Right cardiac atrium (tissue), 5 donors: ENCODE measurements at regions not wholly inside any gene's neighbourhood (a gene's known extent, or its start where the extent isn't known, plus 50 kb on each side); places are given as distances from the start of the nearest gene placed in this dataset.

Experiments used
- ATAC-seq, 2 donors: fragments of 200-7000 bp; cut with Tn5 transposase; one replicate each; pipeline versions ENCODE4 v1.8.0 to v1.9.1; 2020; ENCODE audit warnings: moderate library complexity in 2 of 2, mild to moderate bottlenecking in 1 of 2
- DNase-seq, 3 donors: peaks; one replicate each; pipeline ENCODE4 v3.0.0-alpha.2; 2020
- H3K27ac ChIP-seq: one replicate; pipeline ENCODE4 v1.5.1; 2013; ENCODE audit warnings: mild to moderate bottlenecking, low read length, control low read depth, moderate library complexity
- H3K27me3 ChIP-seq: one replicate; pipeline ENCODE4 v1.6.1; 2013; ENCODE audit not compliant: control insufficient read depth, insufficient read depth
- H3K4me1 ChIP-seq: one replicate; pipeline ENCODE4 v1.6.1; 2013; ENCODE audit warnings: low read length; ENCODE audit not compliant: control insufficient read depth, insufficient read depth
- H3K4me3 ChIP-seq: one replicate; pipeline ENCODE4 v1.5.1; 2013; ENCODE audit warnings: low read length, control low read depth
- H3K9me3 ChIP-seq: one replicate; pipeline ENCODE4 v1.6.1; 2013; ENCODE audit warnings: low read length; ENCODE audit not compliant: control insufficient read depth
- WGBS: extraction: QIAGEN DNeasy Blood & Tissue Kit; methylation state at CpG from one replicate; pipeline ENCODE4 v1.1.7; 2013; 5-methylcytosine and 5-hydroxymethylcytosine counted together
- intact Hi-C, 4 donors: fragments of 100-400 bp; cut with DNase I; formaldehyde crosslinking; loops; one replicate each; pipeline versions ENCODE4 v1.11.0 to v1.14.0; 2022 to 2023
- donor health status: healthy with polysubstance abuse.
- donor health status: DM: no; HTN: yes; CAD: no.
- donor health status: DM: no; HTN: no; CAD: no.
- donor health status: DM: no; HTN: yes; CAD: no; lungs with severe emphysema.
- donor health status: DM: yes; HTN: yes; CAD: no.

DNA sequence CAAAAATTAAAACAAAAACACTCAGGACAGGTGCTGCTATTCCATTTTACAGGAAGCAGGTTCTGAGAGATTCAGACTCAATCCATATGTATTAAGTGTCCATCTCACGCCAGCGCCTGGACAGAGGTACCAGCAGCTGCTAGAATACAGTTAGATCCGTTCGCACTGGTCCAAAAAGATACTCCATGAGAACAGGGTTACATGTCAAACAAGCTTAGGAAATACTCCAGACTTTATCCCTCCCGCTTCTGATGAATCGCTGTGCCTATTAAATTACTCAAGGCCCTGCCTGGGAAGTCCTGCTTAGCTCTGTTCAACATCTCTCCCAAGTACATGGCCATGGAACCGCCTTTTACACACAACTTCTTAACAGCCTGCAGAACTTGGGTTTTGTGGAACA lies 50.2 kb upstream of the SLC35C1 start:
- 43% methylated on average over 7 of the region's 7 CpGs for WGBS
- ATAC-seq (peak; percentile 9 to 39), DNase-seq (no peak)
- intact Hi-C loops, result loop anchor here in 1 of 4 donors (10.0 kb wide), 1 partner anchor 90 kb away; the partner anchor contains the start of gene CHST1
- Histone ChIP-seq H3K4me1 (peaks cover 4% of the 10 kb centered on the region), H3K9me3 (no peaks in the 10 kb centered on the region), H3K27ac (peak overlapping the region; percentile 56), H3K27me3 (no peaks in the 10 kb centered on the region), H3K4me3 (no peak overlapping the region)

DNA sequence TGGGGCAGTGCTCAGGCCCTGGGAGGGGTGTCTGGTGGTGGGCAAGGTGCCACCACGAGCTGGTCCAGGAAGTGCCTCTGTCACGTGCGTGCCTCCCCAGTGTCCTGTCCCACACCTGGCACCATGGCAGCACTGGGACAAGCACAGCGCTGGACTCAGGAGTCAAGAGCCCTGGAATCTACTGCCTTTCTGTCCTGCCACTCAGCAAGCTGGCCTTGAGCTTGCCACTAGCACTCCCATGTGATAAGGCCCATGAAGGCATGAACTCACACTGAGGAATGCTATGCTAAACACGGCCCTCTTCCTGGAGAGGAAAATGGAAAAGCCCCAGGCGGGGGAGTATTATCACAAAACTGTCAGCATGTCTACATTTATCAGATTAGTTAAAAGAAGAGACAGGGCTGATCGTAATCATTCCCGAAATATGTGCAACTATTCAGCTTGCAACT lies 50.7 kb upstream of the SLC35C1 start:
- peak; percentile 84 to 90 for ATAC-seq
- peak overlapping the region; percentile 56 for H3K27ac ChIP-seq
- H3K27me3 ChIP-seq, result no peaks in the 10 kb centered on the region
- no peak overlapping the region for H3K4me3 ChIP-seq
- intact Hi-C loops, result loop anchor here in 1 of 4 donors (10.0 kb wide), 1 partner anchor 89 kb away; the partner anchor contains the start of gene CHST1
- peaks cover 4% of the 10 kb centered on the region for H3K4me1 ChIP-seq
- WGBS, result 23% methylated on average over 8 of the region's 8 CpGs
- H3K9me3 ChIP-seq, result no peaks in the 10 kb centered on the region
- peak; percentile 44 to 84 (median 83) for DNase-seq

DNA sequence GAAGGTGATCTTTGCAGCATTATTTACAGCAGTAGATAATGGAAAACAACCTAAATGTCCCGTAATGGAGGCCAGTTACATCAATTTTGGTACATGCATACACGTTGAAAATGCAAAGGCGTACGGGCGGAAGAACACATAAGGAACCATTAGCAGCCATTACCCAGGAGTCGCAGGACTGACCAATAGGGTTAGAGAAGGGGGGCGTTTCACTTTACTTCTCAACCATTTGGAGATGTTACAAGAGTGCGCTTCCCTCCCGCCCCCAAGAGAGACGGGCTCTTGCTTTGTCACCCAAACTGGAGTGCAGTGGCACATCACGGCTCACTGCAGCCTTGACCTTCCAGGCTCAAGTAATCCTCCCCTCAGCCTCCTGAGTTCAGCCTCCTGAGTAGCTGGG lies 52.8 kb upstream of the SLC35C1 start:
- ATAC-seq (no peak), DNase-seq (no peak)
- intact Hi-C loops, result loop anchor here in 1 of 4 donors (10.0 kb wide), 1 partner anchor 87 kb away; the partner anchor contains the start of gene CHST1
- Histone ChIP-seq H3K27me3 (no peaks in the 10 kb centered on the region), H3K27ac (no peak overlapping the region), H3K4me3 (no peak overlapping the region), H3K9me3 (no peaks in the 10 kb centered on the region), H3K4me1 (peaks cover 4% of the 10 kb centered on the region)
- 93% methylated on average over 11 of the region's 11 CpGs for WGBS

DNA sequence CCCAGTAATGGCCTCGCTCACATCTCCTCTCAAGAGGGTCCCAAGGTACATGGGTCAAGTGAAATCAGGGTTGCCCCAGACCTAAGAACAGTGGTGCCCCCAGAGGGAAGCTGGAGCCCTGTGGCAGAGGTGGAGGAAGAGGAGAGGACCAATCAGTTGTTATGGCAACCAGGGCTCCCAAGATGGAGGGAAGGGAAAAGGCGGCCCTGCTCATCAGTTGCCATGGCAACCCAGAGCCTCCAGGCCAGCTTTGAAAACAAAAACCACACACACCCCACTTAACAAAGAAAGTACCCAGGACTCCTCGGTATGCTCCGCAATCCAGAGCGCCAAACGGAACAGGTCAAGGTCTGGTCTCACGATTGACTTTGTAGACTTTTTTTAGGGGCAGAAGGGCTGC lies 53.5 kb upstream of the SLC35C1 start:
- intact Hi-C loops, result loop anchor here in 1 of 4 donors (10.0 kb wide), 1 partner anchor 87 kb away; the partner anchor contains the start of gene CHST1
- WGBS, result 75% methylated on average over 7 of the region's 7 CpGs
- no peaks in the 10 kb centered on the region for H3K27me3 ChIP-seq

DNA sequence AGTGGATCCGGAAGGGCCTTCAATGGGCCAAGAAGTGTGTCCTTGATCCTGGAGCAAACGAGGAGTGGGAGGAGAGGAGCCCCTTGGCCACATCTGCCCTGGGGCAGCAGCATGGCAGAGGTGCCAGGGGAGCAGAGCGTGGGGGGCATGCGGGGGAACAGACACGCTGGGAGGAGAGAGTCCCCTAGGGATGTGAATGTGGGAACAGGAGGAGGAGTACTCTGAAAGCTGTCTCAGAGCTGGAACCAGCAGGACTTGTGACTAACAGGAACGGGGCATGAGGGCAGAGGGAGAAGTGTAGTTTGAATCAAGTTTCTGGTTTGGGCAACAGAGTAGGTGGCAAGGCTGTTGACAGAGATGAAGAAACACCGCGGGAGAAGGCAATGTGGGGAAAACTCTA lies 54.5 kb upstream of the SLC35C1 start:
- no peak for ATAC-seq
- 59% methylated on average over 8 of the region's 8 CpGs for WGBS
- DNase-seq, result no peak
- H3K9me3 ChIP-seq, result no peaks in the 10 kb centered on the region
- H3K27me3 ChIP-seq, result no peaks in the 10 kb centered on the region
- no peak overlapping the region for H3K27ac ChIP-seq
- no peak overlapping the region for H3K4me3 ChIP-seq
- H3K4me1 ChIP-seq, result peaks cover 4% of the 10 kb centered on the region
- intact Hi-C loops, result loop anchor here in 1 of 4 donors (10.0 kb wide), 1 partner anchor 86 kb away; the partner anchor contains the start of gene CHST1

More for the DNA sequence above, 53.5 kb upstream of the SLC35C1 start:
- ATAC-seq (no peak), DNase-seq (no peak)
- no peaks in the 10 kb centered on the region for H3K9me3 ChIP-seq
- no peak overlapping the region for H3K4me3 ChIP-seq
- no peak overlapping the region for H3K27ac ChIP-seq
- H3K4me1 ChIP-seq, result peaks cover 4% of the 10 kb centered on the region

DNA sequence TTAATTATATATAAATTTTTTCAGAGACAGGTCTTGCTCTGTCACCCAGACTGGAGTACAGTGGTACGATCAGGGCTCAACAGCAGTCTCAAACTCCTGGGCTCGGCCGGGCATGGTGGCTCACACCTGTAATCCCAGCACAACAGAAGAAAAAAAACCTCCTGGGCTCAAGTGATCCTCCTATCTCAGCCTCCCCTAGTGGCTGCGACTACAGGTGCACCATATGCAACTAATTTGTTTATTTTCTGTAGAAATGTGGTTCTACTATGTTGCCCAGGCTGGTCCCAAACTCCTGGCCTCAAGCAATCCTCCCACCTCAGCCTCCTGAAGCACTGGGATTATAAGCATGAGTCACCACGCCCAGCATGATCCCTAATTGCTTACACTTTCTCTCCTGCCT lies 56.1 kb upstream of the SLC35C1 start:
- no peak overlapping the region for H3K27ac ChIP-seq
- ATAC-seq (no peak), DNase-seq (no peak)
- intact Hi-C loops, result no loop called here
- no peaks in the 10 kb centered on the region for H3K9me3 ChIP-seq
- H3K27me3 ChIP-seq, result no peaks in the 10 kb centered on the region
- no peak overlapping the region for H3K4me3 ChIP-seq
- WGBS, result 95% methylated on average over 5 of the region's 5 CpGs
- H3K4me1 ChIP-seq, result no peaks in the 10 kb centered on the region

DNA sequence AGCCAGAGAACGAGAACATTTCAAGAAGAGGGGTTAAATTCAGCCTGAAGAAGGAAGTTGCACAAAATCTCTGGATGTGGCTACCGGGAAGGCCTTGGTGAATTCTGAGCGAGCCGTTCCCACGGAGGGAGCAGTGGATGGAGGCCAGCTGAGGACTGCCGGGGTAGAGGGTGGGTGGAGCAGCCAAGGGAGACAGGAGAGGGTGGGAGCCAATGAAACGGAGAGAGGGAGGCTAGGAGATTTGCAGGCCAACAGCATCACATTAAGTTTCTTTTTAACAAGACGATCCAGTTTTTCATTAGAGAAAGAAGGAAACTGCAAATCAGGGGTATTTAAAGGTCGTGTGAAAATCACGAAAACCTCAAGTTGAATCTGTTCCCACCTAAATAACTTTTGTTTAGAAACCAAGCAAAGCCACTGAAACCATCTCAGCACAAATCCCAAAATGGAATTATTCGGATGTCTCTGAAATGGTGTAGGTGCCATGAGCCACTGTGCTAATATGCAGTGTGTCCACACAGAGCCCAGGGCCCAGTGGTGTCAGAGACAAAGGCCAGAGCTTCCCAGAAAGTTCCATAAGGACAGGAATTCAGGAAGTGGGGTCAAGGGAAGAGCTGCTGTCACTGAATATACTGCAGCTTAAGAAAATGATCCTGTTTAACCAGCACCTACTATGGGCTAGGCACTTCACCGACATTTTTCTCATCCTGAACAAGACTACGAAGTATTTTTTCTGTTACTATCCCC lies 59.7 kb upstream of the SLC35C1 start:
- peak; percentile 94 to 96 for ATAC-seq
- intact Hi-C loops, result no loop called here
- Histone ChIP-seq H3K9me3 (no peaks in the 10 kb centered on the region), H3K4me3 (no peak overlapping the region), H3K27me3 (no peaks in the 10 kb centered on the region), H3K4me1 (no peaks in the 10 kb centered on the region), H3K27ac (no peak overlapping the region)
- WGBS, result 42% methylated on average over 13 of the region's 13 CpGs
- DNase-seq, result peak; percentile 81 to 91 (median 91)

DNA sequence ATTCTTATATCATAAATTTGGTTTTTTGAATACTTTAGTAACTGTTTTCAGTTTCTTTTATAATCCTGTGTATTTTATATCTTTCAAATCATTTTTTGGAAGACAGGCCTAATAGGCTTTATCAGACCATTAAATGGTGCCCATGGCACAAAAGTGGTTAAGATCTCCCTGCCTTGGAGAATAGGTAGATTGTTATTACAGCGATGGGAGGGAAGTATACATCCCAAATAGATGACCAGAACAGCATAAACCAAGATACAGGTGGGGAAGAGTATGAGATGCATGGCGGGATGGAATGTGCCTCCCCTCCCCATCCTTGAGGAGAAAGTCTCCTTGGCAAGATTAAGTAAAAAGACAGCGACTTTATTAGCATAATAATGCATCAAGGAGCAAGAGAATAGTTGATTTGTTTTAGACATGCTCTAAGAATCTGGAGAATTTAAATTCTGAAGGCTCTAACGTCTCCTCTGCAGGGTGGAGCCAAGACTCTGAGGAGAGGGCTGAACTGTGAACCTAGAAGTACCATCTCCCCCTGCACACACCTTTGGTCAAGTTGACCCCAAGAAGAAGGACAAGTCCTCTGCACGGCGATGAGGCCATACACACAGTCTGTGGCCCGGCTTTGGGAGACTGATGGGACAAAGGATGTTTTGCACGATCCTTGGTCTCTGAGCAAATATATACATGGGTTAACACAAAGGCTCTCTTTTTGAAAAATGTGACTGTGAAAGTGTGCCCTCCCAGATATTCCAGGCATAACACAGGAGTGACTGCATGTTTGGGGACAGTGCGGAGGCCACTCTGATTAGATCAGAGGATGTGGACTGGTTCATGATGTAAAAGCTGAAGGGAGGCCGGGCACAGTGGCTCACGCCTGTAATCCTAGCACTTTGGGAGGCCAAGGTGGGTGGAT lies 61.1 kb upstream of the SLC35C1 start:
- intact Hi-C loops, result no loop called here
- no peak for DNase-seq
- H3K4me1 ChIP-seq, result no peaks in the 10 kb centered on the region
- ATAC-seq, result no peak
- no peaks in the 10 kb centered on the region for H3K9me3 ChIP-seq
- H3K27ac ChIP-seq, result no peak overlapping the region
- WGBS, result 90% methylated on average over 11 of the region's 11 CpGs
- no peaks in the 10 kb centered on the region for H3K27me3 ChIP-seq
- H3K4me3 ChIP-seq, result no peak overlapping the region

DNA sequence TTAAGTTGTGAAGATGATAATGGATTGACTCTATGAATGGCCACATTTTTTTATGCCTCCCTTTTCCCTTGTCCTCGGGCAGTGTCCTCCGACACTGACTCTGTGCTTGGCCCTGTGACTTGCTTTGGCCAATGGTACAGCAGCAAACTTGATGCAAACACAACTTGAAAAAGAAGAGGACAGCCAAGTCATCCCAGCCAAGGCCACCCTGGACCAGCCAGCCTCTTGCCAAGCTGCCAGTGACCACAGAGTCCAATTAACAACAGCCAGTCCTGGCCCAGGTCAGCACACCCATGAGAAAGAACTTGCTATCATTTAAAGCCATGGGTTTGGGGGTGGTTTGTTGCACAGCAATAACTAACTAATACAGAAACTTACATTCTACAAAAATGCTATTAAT lies 63.4 kb upstream of the SLC35C1 start:
- intact Hi-C loops, result no loop called here

DNA sequence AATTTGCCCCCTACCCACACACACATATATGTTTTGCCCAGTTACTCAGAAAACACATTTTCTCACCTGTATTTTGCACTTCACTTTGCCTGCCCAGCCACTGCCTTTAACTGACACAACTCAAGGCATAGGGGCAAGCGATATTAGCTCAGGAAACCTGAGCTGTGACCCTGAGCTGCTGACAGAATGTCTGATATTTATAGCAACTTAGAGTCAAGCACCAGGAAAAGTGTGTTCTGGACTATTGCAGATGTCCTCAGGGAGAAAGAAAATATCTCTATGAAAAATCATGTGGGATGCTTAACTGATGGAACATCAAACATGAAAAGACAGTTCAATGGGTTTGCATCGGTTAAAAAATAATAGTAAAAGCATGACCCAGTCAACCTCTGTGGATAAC lies 63.9 kb upstream of the SLC35C1 start:
- no peak overlapping the region for H3K4me3 ChIP-seq
- intact Hi-C loops, result no loop called here
- no peaks in the 10 kb centered on the region for H3K9me3 ChIP-seq
- H3K4me1 ChIP-seq, result no peaks in the 10 kb centered on the region
- 46% methylated on average over 2 of the region's 2 CpGs for WGBS
- H3K27ac ChIP-seq, result no peak overlapping the region
- peak in 1 of 2 donors; percentile 54 for ATAC-seq
- no peak for DNase-seq
- H3K27me3 ChIP-seq, result no peaks in the 10 kb centered on the region

More for the DNA sequence above, 63.4 kb upstream of the SLC35C1 start:
- H3K27ac ChIP-seq, result no peak overlapping the region
- no peaks in the 10 kb centered on the region for H3K9me3 ChIP-seq
- H3K4me3 ChIP-seq, result no peak overlapping the region
- 87% methylated on average over 2 of the region's 2 CpGs for WGBS
- no peaks in the 10 kb centered on the region for H3K4me1 ChIP-seq
- ATAC-seq (no peak), DNase-seq (no peak)
- no peaks in the 10 kb centered on the region for H3K27me3 ChIP-seq

DNA sequence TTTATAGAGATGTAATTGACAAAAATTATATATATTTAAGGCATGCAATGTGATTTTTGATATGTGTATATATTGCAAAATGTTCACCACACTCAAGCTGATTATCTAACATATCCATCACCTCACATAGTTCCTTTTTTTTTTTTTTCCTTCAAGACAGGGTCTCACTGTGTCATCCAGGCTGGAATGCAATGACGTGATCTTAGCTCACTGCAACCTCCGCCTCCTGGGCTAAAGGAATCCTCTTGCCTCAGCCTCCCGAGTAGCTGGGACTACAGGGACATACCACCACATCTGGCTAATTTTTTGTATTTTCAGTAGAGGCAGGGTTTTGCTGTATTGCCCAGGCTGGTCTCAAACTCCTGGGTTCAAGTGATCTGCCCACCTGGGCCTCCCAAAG lies 65.1 kb upstream of the SLC35C1 start:
- ATAC-seq, result no peak
- no peak overlapping the region for H3K27ac ChIP-seq
- no peaks in the 10 kb centered on the region for H3K27me3 ChIP-seq
- H3K9me3 ChIP-seq, result no peaks in the 10 kb centered on the region
- H3K4me3 ChIP-seq, result no peak overlapping the region
- no peak for DNase-seq
- H3K4me1 ChIP-seq, result no peaks in the 10 kb centered on the region
- WGBS, result 90% methylated on average over 3 of the region's 3 CpGs
- intact Hi-C loops, result no loop called here
